ENCODE measurements at regions not wholly inside any gene's neighbourhood (a gene's known extent, or its start where the extent isn't known, plus 50 kb on each side); places are given as distances from the start of the nearest gene placed in this dataset.

- TF ChIP-seq AFF1 (IDR thresholded peaks at IDR 0.05; ENCODE audit: low read depth in 1 of 2, partially characterized antibody in 2 of 2) (no peak), GATAD2A (IDR thresholded peaks at IDR 0.05) (no peak), ZNF354B (CRISPR knock-in tag; IDR thresholded peaks at IDR 0.05) (no peak), CTCF (IDR thresholded peaks at IDR 0.05 in 2 of 3, conservative IDR thresholded peaks at IDR 0.05 in 1 of 3; ENCODE audit: insufficient read depth in 2 of 3, low read depth in 1 of 3, low read length in 3 of 3) (no peak), PPARD (CRISPR knock-in tag; IDR thresholded peaks at IDR 0.05) (no peak), MYNN (IDR thresholded peaks at IDR 0.05) (no peak), MYNN (CRISPR knock-in tag; IDR thresholded peaks at IDR 0.05) (no peak), CHD7 (IDR thresholded peaks at IDR 0.05; ENCODE audit: low read depth, low read length) (no peak), ZNF133 (CRISPR knock-in tag; IDR thresholded peaks at IDR 0.05) (no peak), POLR2A (conservative IDR thresholded peaks at IDR 0.05) (no peak), NFYB (IDR thresholded peaks at IDR 0.05; ENCODE audit: extremely low read depth, insufficient read length) (no peak), TOE1 (IDR thresholded peaks at IDR 0.05; ENCODE audit: borderline replicate concordance) (no peak), TOE1 (CRISPR knock-in tag; IDR thresholded peaks at IDR 0.05; ENCODE audit: borderline replicate concordance, low read depth) (no peak), ZEB2 (IDR thresholded peaks at IDR 0.05) (no peak), YY1 (IDR thresholded peaks at IDR 0.05; ENCODE audit: borderline replicate concordance in 1 of 3, control insufficient read depth in 1 of 3, extremely low read depth in 1 of 3, insufficient read depth in 3 of 3, insufficient read length in 1 of 3, insufficient replicate concordance in 2 of 3, low read depth in 1 of 3, low read length in 2 of 3) (no peak)
These were observed 264.6 kb upstream of the HAND2 start for GRCh38 chr4:173794662-173795061.

All from K562 (cell line).